ENCODE measurements at regions not wholly inside any gene's neighbourhood (a gene's known extent, or its start where the extent isn't known, plus 50 kb on each side); places are given as distances from the start of the nearest gene placed in this dataset.

DNA sequence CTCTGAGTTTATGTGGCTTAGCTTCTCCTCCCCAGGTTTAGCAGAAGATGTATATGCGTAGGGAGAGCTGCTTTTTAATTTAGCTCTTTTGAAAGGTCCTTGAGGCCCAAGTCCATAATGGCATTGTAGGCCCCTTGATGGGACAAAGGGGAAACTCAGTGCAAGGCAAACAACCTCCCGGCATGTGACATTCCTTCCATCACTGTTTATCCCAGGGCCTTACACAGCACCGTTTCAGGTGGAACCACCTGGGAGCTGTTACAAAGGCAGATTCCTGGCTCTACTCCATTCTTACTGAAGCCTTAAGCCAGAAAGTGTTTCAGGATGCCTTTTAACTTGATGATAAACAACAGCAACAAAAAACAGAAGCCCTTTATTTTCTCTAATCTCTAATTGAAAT, 555.4 kb downstream of the SLC4A3 start:
- TF ChIP-seq, protein P1, sequence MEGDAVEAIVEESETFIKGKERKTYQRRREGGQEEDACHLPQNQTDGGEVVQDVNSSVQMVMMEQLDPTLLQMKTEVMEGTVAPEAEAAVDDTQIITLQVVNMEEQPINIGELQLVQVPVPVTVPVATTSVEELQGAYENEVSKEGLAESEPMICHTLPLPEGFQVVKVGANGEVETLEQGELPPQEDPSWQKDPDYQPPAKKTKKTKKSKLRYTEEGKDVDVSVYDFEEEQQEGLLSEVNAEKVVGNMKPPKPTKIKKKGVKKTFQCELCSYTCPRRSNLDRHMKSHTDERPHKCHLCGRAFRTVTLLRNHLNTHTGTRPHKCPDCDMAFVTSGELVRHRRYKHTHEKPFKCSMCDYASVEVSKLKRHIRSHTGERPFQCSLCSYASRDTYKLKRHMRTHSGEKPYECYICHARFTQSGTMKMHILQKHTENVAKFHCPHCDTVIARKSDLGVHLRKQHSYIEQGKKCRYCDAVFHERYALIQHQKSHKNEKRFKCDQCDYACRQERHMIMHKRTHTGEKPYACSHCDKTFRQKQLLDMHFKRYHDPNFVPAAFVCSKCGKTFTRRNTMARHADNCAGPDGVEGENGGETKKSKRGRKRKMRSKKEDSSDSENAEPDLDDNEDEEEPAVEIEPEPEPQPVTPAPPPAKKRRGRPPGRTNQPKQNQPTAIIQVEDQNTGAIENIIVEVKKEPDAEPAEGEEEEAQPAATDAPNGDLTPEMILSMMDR (IDR thresholded peaks at IDR 0.05) = no peak
- TF ChIP-seq POLR2A (IDR thresholded peaks at IDR 0.05) = no peak
